Loucy (cell line): ENCODE measurements at regions not wholly inside any gene's neighbourhood (a gene's known extent, or its start where the extent isn't known, plus 50 kb on each side); places are given as distances from the start of the nearest gene placed in this dataset.
"Not testable (repeated sequence)": the region's sequence is repeated elsewhere in the genome, so short reads cannot be mapped to it uniquely, and the experiment has no call there.

Source experiments
- H2AFZ ChIP-seq: fragments of 200-600 bp; sonication (generic); 2 replicates; pipeline ENCODE4 v1.6.0; 2016; ENCODE audit warnings: antibody characterized with exemption, mild to moderate bottlenecking, low read length, moderate library complexity
- H3F3A ChIP-seq: fragments of 200-600 bp; 2 replicates; pipeline ENCODE4 v1.6.0; 2016; ENCODE audit warnings: antibody characterized with exemption, low read depth, mild to moderate bottlenecking
- H3K27me3 ChIP-seq: fragments of 200-600 bp; sonication (generic); 2 replicates; pipeline ENCODE4 v1.6.1; 2014; ENCODE audit warnings: low read length, mild to moderate bottlenecking; ENCODE audit not compliant: insufficient read depth, poor library complexity, severe bottlenecking
- H3K36me3 ChIP-seq: fragments of 200-600 bp; sonication (generic); 2 replicates; pipeline ENCODE4 v1.6.1; 2016; ENCODE audit warnings: low read length; ENCODE audit not compliant: insufficient read depth
- H3K4me1 ChIP-seq: fragments of 200-600 bp; sonication (generic); 2 replicates; pipeline ENCODE4 v1.5.1; 2014; ENCODE audit warnings: low read length, mild to moderate bottlenecking; ENCODE audit not compliant: insufficient read depth, poor library complexity, severe bottlenecking
- H3K4me2 ChIP-seq: fragments of 200-600 bp; sonication (generic); 2 replicates; pipeline ENCODE4 v1.6.0; 2014; ENCODE audit warnings: antibody characterized with exemption, low read length, low read depth, mild to moderate bottlenecking; ENCODE audit not compliant: poor library complexity, severe bottlenecking
- H3K4me3 ChIP-seq: fragments of 200-600 bp; sonication (generic); 2 replicates; pipeline ENCODE4 v1.5.1; 2014; ENCODE audit warnings: low read length, mild to moderate bottlenecking, mixed read lengths; ENCODE audit not compliant: poor library complexity, severe bottlenecking
- H3K79me2 ChIP-seq: fragments of 200-600 bp; sonication (generic); 2 replicates; pipeline ENCODE4 v1.6.1; 2014; ENCODE audit warnings: low read length; ENCODE audit not compliant: insufficient read depth
- H3K9ac ChIP-seq: fragments of 200-600 bp; sonication (generic); 2 replicates; pipeline ENCODE4 v1.6.0; 2014; ENCODE audit warnings: mild to moderate bottlenecking, low read depth, low read length, moderate library complexity; ENCODE audit not compliant: poor library complexity, severe bottlenecking
- H3K9me2 ChIP-seq: fragments of 200-600 bp; sonication (generic); replicated peaks from 2 replicates; pipeline ENCODE4 v1.6.1; 2016; ENCODE audit warnings: low read depth, low read length, mixed read lengths
- H3K9me3 ChIP-seq: fragments of 200-600 bp; sonication (generic); 2 replicates; pipeline ENCODE4 v1.6.1; 2014; ENCODE audit warnings: mild to moderate bottlenecking, antibody characterized with exemption, low read length, low read depth; ENCODE audit not compliant: insufficient read depth
- H4K20me1 ChIP-seq: fragments of 200-600 bp; sonication (generic); 2 replicates; pipeline ENCODE4 v1.6.0; 2014; ENCODE audit warnings: antibody characterized with exemption, low read length, mild to moderate bottlenecking; ENCODE audit not compliant: insufficient read depth, poor library complexity, severe bottlenecking
- CTCF ChIP-seq: fragments of 200-600 bp; sonication (generic); conservative IDR thresholded peaks from 2 replicates; pipeline ENCODE4 v1.5.1; 2014; ENCODE audit warnings: mild to moderate bottlenecking, antibody characterized with exemption, low read length
- EZH2phosphoT487 ChIP-seq: fragments of 200-600 bp; IDR thresholded peaks from 2 replicates; pipeline ENCODE4 v1.6.1; 2018; ENCODE audit warnings: antibody characterized with exemption, mild to moderate bottlenecking, moderate library complexity, borderline replicate concordance

DNA sequence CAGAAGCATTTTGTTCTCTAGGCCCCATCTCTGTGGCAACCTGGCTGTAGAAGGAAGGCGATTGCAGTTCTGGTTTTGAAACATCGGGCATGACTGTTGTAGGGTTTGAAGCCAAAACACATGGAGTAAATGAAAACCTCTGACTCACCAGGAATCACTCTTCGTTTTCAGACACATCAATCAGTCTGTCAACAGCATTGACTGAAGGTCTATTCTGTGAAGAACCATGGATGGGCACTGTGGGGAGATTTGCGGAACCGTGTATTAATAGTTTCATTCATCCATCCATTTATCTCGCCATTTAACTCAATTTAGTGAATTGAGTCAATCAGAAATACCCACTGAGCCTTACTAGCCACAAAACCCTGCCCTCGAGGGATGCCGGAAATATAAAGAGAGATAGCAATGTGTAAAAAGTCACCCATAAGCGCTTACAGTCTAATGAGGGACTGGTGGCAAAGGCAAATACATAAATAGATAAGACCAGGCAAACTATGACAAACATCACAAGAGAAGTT lies 364.6 kb upstream of the PROX1 start:
- Histone ChIP-seq H3K4me2 (no peak overlapping the region), H3K4me3 (no peak overlapping the region)
- no peak for TF ChIP-seq CTCF
- no peak for TF ChIP-seq EZH2phosphoT487

GRCh38 chr1:213623862-213624261 lies 363.9 kb upstream of the PROX1 start:
- H3K36me3 ChIP-seq = no peaks in the 10 kb centered on the region

More for the DNA sequence above, 364.6 kb upstream of the PROX1 start:
- Histone ChIP-seq H3K9me2 (no peaks in the 10 kb centered on the region), H3K9me3 (no peaks in the 10 kb centered on the region), H2AFZ (no peak overlapping the region), H3F3A (no peaks in the 10 kb centered on the region), H3K4me1 (no peaks in the 10 kb centered on the region), H3K79me2 (no peaks in the 10 kb centered on the region), H3K27me3 (no peaks in the 10 kb centered on the region), H3K36me3 (no peaks in the 10 kb centered on the region), H3K9ac (no peak overlapping the region), H4K20me1 (no peaks in the 10 kb centered on the region)

DNA sequence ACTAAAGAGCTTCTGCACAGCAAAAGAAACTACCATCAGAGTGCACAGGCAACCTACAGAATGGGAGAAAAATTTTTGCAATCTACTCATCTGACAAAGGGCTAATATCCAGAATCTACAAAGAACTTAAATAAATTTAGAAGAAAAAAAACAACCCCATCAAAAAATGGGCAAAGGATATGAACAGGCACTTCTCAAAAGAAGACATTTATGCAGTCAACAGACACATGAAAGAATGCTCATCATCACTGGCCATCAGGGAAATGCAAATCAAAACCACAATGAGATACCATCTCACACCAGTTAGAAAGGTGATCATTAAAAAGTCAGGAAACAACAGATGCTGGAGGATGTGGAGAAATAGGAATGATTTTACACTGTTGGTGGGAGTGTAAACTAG lies 351.0 kb upstream of the PROX1 start:
- not testable (repeated sequence) for H3F3A ChIP-seq, H4K20me1 ChIP-seq, H3K36me3 ChIP-seq, H3K9ac ChIP-seq, H3K4me3 ChIP-seq, H3K27me3 ChIP-seq, H3K9me2 ChIP-seq, H3K79me2 ChIP-seq, H2AFZ ChIP-seq, H3K4me1 ChIP-seq, H3K4me2 ChIP-seq, H3K9me3 ChIP-seq

More at GRCh38 chr1:213623862-213624261, 363.9 kb upstream of the PROX1 start:
- TF ChIP-seq EZH2phosphoT487 (no peak), CTCF (no peak)
- Histone ChIP-seq H3K4me3 (no peak overlapping the region), H3K4me1 (no peaks in the 10 kb centered on the region), H3K9me3 (no peaks in the 10 kb centered on the region), H3K79me2 (no peaks in the 10 kb centered on the region), H3K9ac (no peak overlapping the region), H3K27me3 (no peaks in the 10 kb centered on the region), H3K4me2 (no peak overlapping the region), H4K20me1 (no peaks in the 10 kb centered on the region), H3F3A (no peaks in the 10 kb centered on the region), H3K9me2 (no peaks in the 10 kb centered on the region), H2AFZ (no peak overlapping the region)

DNA sequence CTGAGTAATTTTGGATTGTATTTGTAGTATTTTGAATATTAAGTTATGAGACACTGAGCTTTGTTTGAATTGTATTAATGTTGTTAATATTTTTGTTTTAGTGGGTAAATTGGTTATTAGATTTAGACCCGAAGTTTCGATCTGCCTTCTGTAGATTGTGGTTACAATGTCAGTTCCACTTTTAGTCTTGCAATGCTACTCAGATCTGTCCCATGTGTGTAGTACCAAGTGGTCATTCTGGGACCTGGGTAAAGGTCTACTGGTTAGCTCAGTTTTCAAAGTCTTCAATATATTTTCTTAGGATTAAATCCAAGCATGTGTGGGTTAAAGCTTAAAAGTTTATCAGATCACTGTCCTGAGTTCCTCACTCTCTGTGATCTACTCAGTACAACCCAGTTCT lies 346.5 kb upstream of the PROX1 start:
- H3K4me3 ChIP-seq = no peak overlapping the region
- H4K20me1 ChIP-seq = no peaks in the 10 kb centered on the region
- no peaks in the 10 kb centered on the region for H3K27me3 ChIP-seq
- no peak overlapping the region for H3K9ac ChIP-seq
- no peaks in the 10 kb centered on the region for H3K9me3 ChIP-seq
- no peaks in the 10 kb centered on the region for H3K79me2 ChIP-seq
- H3K4me1 ChIP-seq = no peaks in the 10 kb centered on the region
- no peak for TF ChIP-seq CTCF
- TF ChIP-seq EZH2phosphoT487 = no peak
- no peaks in the 10 kb centered on the region for H3K36me3 ChIP-seq
- H3F3A ChIP-seq = no peaks in the 10 kb centered on the region
- no peaks in the 10 kb centered on the region for H3K9me2 ChIP-seq
- H3K4me2 ChIP-seq = no peak overlapping the region
- no peak overlapping the region for H2AFZ ChIP-seq
